H7 (cell line): ENCODE measurements at regions not wholly inside any gene's neighbourhood (a gene's known extent, or its start where the extent isn't known, plus 50 kb on each side); places are given as distances from the start of the nearest gene placed in this dataset.
A peak's percentile ranks its signal among the peaks of the same experiment; 100 is the strongest.

Experiments
- DNase-seq: peaks from one replicate; pipeline ENCODE4 v3.0.0; 2012
- H3K27me3 ChIP-seq: 2 replicates; pipeline ENCODE4 v1.6.0; 2011; ENCODE audit warnings: mild to moderate bottlenecking, low read length; ENCODE audit not compliant: control insufficient read depth, insufficient read depth
- H3K36me3 ChIP-seq: replicated peaks from 2 replicates; pipeline ENCODE4 v1.5.1; 2011; ENCODE audit warnings: low read length; ENCODE audit not compliant: control insufficient read depth, insufficient read depth
- H3K4me3 ChIP-seq: 2 replicates; pipeline ENCODE4 v1.5.1; 2011; ENCODE audit warnings: low read depth, mild to moderate bottlenecking, control low read depth, low read length, moderate library complexity; ENCODE audit not compliant: insufficient read depth

GRCh38 chr10:111698711-111699110 is 484.9 kb downstream of the GPAM start:
- H3K4me3 ChIP-seq, result no peak overlapping the region
- H3K36me3 ChIP-seq, result no peaks in the 10 kb centered on the region
- no peaks in the 10 kb centered on the region for H3K27me3 ChIP-seq
- DNase-seq, result no peak

DNA sequence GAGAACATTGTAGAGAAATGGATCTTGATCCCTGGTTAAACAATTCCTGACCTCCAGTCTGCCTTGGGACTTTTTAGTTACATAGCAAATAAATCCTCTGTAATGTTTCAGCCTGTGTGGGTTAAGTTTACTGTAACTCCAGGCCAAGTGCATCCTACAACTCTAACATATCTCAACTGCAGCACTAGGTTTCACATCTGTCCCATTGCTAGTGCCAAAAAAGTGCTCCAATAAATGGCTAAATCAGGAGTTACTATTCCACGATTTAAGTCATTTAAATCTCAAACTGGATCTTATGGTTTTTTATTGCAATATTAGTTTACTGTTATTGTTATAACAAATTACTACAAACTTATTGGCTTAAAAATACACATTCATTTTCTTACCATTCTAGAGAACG is 479.6 kb downstream of the GPAM start:
- H3K27me3 ChIP-seq, result no peaks in the 10 kb centered on the region
- no peak overlapping the region for H3K4me3 ChIP-seq
- DNase-seq, result no peak
- no peaks in the 10 kb centered on the region for H3K36me3 ChIP-seq

GRCh38 chr10:111705021-111705420 is 478.5 kb downstream of the GPAM start:
- no peak overlapping the region for H3K4me3 ChIP-seq
- no peaks in the 10 kb centered on the region for H3K36me3 ChIP-seq
- no peak for DNase-seq
- no peaks in the 10 kb centered on the region for H3K27me3 ChIP-seq

- DNase-seq, result no peak
- Histone ChIP-seq H3K4me3 (no peak overlapping the region), H3K27me3 (no peaks in the 10 kb centered on the region), H3K36me3 (no peaks in the 10 kb centered on the region)
These were observed 477.2 kb downstream of the GPAM start for GRCh38 chr10:111706331-111706730.

DNA sequence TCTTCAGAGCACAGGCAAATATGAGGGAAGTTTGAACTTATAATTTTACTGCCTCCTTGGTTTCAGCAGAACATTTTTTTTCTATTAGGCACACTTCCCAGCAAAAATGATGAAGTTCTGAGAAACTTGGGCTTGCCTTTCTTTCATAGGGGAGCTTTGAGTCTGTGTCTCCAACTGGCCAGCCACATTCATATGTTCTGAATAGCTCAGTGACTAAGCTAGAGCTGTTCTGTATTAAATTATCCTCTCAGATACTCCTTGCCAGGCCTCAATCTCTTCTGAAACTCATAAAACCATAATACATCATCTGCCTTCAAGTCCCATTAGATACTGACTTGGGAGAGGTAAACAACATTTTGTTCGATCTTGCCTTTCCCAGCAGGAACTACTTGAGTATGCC is 476.5 kb downstream of the GPAM start:
- DNase-seq, result no peak

GRCh38 chr10:111709603-111710002 is 474.0 kb downstream of the GPAM start:
- Histone ChIP-seq H3K4me3 (no peak overlapping the region), H3K36me3 (no peaks in the 10 kb centered on the region), H3K27me3 (no peaks in the 10 kb centered on the region)
- no peak for DNase-seq

More for the DNA sequence above, 476.5 kb downstream of the GPAM start:
- Histone ChIP-seq H3K36me3 (no peaks in the 10 kb centered on the region), H3K27me3 (no peaks in the 10 kb centered on the region), H3K4me3 (no peak overlapping the region)

GRCh38 chr10:111716032-111716431 is 467.5 kb downstream of the GPAM start:
- Histone ChIP-seq H3K27me3 (no peaks in the 10 kb centered on the region), H3K36me3 (no peaks in the 10 kb centered on the region), H3K4me3 (no peak overlapping the region)
- DNase-seq, result no peak

- DNase-seq, result no peak
- no peaks in the 10 kb centered on the region for H3K27me3 ChIP-seq
- H3K4me3 ChIP-seq, result no peak overlapping the region
- H3K36me3 ChIP-seq, result no peaks in the 10 kb centered on the region
These were observed 459.4 kb downstream of the GPAM start for GRCh38 chr10:111724121-111724520.

- DNase-seq, result peak; percentile 30
- H3K4me3 ChIP-seq, result no peak overlapping the region
- no peaks in the 10 kb centered on the region for H3K27me3 ChIP-seq
- no peaks in the 10 kb centered on the region for H3K36me3 ChIP-seq
These were observed 458.5 kb downstream of the GPAM start for GRCh38 chr10:111725050-111725449.

- no peak for DNase-seq
- H3K4me3 ChIP-seq, result no peak overlapping the region
- H3K36me3 ChIP-seq, result no peaks in the 10 kb centered on the region
- H3K27me3 ChIP-seq, result no peaks in the 10 kb centered on the region
These were observed 451.3 kb downstream of the GPAM start for GRCh38 chr10:111732166-111732785.

GRCh38 chr10:111739125-111739873 is 444.3 kb downstream of the GPAM start:
- no peak for DNase-seq
- Histone ChIP-seq H3K27me3 (no peaks in the 10 kb centered on the region), H3K4me3 (no peak overlapping the region), H3K36me3 (no peaks in the 10 kb centered on the region)

DNA sequence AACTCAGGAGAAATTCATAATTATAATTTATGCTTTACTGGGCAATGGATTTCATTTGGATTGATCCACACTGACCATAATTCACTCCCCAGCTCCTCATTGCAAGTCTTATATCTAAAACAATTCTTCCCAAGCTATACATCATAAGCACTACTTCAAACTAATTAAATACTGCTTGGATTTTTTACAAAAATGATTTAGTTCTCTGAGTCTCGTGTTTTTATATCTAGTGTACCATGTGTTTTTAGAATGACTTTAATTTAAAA is 443.8 kb downstream of the GPAM start:
- DNase-seq, result no peak
- Histone ChIP-seq H3K36me3 (no peaks in the 10 kb centered on the region), H3K4me3 (no peak overlapping the region), H3K27me3 (no peaks in the 10 kb centered on the region)

DNA sequence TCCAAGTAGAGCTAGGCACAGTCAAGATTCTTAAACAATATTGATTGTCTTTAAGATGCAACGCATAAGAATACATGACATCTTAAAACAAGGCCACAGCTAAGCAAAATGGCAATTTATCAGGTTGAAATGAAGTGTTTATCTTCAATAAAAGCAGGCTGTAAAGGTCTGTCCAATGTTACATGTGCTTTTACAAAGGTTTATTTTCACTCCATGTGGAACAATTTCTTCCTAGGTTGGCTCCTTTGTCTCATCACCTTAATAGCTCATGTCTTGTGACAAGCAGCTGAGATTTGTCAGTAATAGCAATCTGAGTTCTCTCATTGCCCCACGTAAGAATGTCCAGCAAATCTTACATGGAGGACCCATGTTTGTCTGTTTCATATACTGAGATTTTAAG is 437.6 kb downstream of the GPAM start:
- Histone ChIP-seq H3K27me3 (no peaks in the 10 kb centered on the region), H3K36me3 (no peaks in the 10 kb centered on the region), H3K4me3 (no peak overlapping the region)
- DNase-seq, result no peak

- H3K36me3 ChIP-seq, result no peaks in the 10 kb centered on the region
- no peaks in the 10 kb centered on the region for H3K27me3 ChIP-seq
- no peak overlapping the region for H3K4me3 ChIP-seq
- no peak for DNase-seq
These were observed 435.8 kb downstream of the GPAM start for GRCh38 chr10:111747751-111748150.

DNA sequence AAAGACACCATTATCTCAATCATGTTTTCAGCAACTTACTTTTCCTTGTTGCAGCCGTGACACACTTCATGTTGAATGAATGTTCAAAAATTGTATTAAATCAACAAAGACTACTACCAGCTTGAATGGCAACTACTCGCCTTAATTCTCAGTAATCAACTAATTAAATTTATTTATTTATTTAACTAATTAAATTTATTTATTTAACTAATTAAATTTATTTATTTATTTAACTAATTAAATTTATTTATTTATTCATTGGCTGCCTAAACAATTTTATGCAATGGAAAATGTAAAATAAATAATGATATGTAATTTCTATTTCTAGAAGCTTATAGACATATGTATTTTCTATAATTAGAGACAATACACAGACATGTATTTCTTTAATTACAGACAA is 435.4 kb downstream of the GPAM start:
- no peak overlapping the region for H3K4me3 ChIP-seq
- DNase-seq, result no peak
- H3K27me3 ChIP-seq, result no peaks in the 10 kb centered on the region
- H3K36me3 ChIP-seq, result no peaks in the 10 kb centered on the region
